ENCODE measurements at regions not wholly inside any gene's neighbourhood (a gene's known extent, or its start where the extent isn't known, plus 50 kb on each side); places are given as distances from the start of the nearest gene placed in this dataset.

GRCh38 chr11:42555190-42555589 lies 756.6 kb upstream of the API5 start:
- TF ChIP-seq, protein P1, sequence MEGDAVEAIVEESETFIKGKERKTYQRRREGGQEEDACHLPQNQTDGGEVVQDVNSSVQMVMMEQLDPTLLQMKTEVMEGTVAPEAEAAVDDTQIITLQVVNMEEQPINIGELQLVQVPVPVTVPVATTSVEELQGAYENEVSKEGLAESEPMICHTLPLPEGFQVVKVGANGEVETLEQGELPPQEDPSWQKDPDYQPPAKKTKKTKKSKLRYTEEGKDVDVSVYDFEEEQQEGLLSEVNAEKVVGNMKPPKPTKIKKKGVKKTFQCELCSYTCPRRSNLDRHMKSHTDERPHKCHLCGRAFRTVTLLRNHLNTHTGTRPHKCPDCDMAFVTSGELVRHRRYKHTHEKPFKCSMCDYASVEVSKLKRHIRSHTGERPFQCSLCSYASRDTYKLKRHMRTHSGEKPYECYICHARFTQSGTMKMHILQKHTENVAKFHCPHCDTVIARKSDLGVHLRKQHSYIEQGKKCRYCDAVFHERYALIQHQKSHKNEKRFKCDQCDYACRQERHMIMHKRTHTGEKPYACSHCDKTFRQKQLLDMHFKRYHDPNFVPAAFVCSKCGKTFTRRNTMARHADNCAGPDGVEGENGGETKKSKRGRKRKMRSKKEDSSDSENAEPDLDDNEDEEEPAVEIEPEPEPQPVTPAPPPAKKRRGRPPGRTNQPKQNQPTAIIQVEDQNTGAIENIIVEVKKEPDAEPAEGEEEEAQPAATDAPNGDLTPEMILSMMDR (IDR thresholded peaks at IDR 0.05): no peak
- H3K27ac Mint-ChIP-seq: no peak overlapping the region
- no peak for DNase-seq
- H3K27me3 Mint-ChIP-seq (ENCODE audit: low read depth, poor library complexity): no peaks in the 10 kb centered on the region
- no peaks in the 10 kb centered on the region for H3K9me3 Mint-ChIP-seq
- no peaks in the 10 kb centered on the region for H3K4me1 Mint-ChIP-seq
- H3K36me3 Mint-ChIP-seq (ENCODE audit: low read depth): no peaks in the 10 kb centered on the region
- no peak overlapping the region for H3K4me3 Mint-ChIP-seq

DNA sequence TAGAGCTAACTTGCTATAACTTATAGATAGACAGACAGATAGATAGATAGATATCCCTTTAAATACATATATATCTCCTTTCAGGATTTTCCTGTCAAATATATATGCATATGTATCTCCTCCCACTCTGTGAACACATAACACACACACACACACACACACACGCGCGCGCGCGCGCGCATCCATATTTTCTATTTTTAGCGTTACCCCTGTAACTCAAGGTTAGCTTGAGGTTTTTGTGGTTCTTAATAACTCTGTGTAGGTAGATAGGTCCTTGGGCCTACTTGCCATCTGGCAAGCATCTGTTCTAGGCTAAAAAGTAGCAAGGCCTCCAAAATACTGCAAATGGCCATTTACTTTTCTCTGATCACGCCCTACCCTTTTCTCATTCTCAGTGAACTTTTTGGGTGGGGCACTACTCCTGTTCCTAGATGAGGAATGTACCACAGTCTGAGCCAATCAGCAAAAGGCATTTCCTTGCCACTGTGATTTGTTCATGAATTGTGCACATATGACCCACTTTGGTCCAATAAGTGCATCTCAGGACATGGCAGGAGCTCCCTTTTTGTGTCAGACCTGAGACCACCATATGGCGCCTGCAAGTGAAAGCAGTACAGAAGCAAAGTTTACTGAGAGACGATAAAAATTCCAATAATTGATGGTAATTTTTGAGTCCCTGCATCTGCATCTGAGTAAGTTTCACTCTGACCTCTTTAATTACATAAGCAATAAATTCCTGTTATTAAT lies 740.5 kb upstream of the API5 start:
- H3K4me3 Mint-ChIP-seq: no peak overlapping the region
- DNase-seq: no peak
- H3K9me3 Mint-ChIP-seq: peaks cover 15% of the 10 kb centered on the region
- no peaks in the 10 kb centered on the region for H3K27me3 Mint-ChIP-seq (ENCODE audit: low read depth, poor library complexity)
- no peaks in the 10 kb centered on the region for H3K4me1 Mint-ChIP-seq
- no peaks in the 10 kb centered on the region for H3K36me3 Mint-ChIP-seq (ENCODE audit: low read depth)
- no peak overlapping the region for H3K27ac Mint-ChIP-seq
- TF ChIP-seq, protein P1 (IDR thresholded peaks at IDR 0.05): no peak

- Mint-ChIP-seq H3K4me1 (no peaks in the 10 kb centered on the region), H3K27ac (no peak overlapping the region), H3K36me3 (ENCODE audit: low read depth) (no peaks in the 10 kb centered on the region), H3K9me3 (peaks cover 8% of the 10 kb centered on the region), H3K4me3 (no peak overlapping the region), H3K27me3 (ENCODE audit: low read depth, poor library complexity) (no peaks in the 10 kb centered on the region)
- DNase-seq: no peak
- TF ChIP-seq, protein P1 (IDR thresholded peaks at IDR 0.05): no peak
Measured at GRCh38 chr11:42571878-42572610, 739.8 kb upstream of the API5 start.

DNA sequence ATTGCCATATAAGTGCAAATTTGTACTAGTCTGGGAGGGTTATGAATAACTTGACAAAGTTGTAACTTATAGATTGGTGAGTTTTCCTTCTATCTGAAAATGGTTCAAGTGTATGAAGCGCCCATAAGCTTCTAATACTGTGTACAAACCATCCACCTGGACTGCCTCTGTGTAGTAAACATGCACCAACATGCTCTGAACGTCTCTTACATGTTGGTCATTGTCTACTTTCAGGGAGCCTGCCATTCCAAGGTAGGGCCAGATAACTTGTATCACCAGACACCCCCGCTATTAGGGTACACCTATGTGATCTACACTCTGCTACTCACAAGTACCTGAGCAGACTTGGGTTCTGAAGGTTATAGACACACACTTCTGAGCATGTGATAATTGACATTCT lies 735.5 kb upstream of the API5 start:
- Mint-ChIP-seq H3K36me3 (ENCODE audit: low read depth) (no peaks in the 10 kb centered on the region), H3K9me3 (no peaks in the 10 kb centered on the region), H3K4me3 (no peak overlapping the region), H3K27me3 (ENCODE audit: low read depth, poor library complexity) (no peaks in the 10 kb centered on the region), H3K27ac (no peak overlapping the region), H3K4me1 (no peaks in the 10 kb centered on the region)
- TF ChIP-seq, protein P1 (IDR thresholded peaks at IDR 0.05): no peak
- no peak for DNase-seq

GRCh38 chr11:42589286-42589685 lies 722.5 kb upstream of the API5 start:
- Mint-ChIP-seq H3K36me3 (ENCODE audit: low read depth) (no peaks in the 10 kb centered on the region), H3K27me3 (ENCODE audit: low read depth, poor library complexity) (peaks cover 6% of the 10 kb centered on the region), H3K9me3 (no peaks in the 10 kb centered on the region), H3K4me3 (no peak overlapping the region), H3K4me1 (no peaks in the 10 kb centered on the region), H3K27ac (no peak overlapping the region)
- TF ChIP-seq, protein P1 (IDR thresholded peaks at IDR 0.05): no peak
- no peak for DNase-seq
